ENCODE measurements at regions not wholly inside any gene's neighbourhood (a gene's known extent, or its start where the extent isn't known, plus 50 kb on each side); places are given as distances from the start of the nearest gene placed in this dataset.

DNA sequence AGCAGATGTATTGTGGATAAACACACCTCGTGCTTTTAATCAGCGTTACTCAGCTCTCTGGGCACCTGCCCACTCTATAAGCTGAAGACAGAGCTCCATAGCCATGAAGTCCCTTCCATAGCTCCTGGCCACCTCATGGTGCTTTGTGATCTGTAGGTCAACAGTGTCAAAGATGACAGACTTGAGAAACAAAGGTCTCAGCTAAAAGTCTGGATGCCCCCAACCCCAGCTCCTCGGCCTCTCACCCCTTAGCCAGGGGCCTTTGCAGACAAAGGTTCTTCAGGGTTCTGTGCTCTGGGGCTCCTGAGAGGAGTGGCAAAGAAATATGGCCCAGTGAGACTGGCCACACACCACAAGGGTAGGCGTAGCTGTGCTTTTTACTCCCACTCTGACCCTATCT is 168.6 kb downstream of the KLF13 start:
- no peak for TF ChIP-seq POLR2A (IDR thresholded peaks at IDR 0.05)
- TF ChIP-seq, protein P1, sequence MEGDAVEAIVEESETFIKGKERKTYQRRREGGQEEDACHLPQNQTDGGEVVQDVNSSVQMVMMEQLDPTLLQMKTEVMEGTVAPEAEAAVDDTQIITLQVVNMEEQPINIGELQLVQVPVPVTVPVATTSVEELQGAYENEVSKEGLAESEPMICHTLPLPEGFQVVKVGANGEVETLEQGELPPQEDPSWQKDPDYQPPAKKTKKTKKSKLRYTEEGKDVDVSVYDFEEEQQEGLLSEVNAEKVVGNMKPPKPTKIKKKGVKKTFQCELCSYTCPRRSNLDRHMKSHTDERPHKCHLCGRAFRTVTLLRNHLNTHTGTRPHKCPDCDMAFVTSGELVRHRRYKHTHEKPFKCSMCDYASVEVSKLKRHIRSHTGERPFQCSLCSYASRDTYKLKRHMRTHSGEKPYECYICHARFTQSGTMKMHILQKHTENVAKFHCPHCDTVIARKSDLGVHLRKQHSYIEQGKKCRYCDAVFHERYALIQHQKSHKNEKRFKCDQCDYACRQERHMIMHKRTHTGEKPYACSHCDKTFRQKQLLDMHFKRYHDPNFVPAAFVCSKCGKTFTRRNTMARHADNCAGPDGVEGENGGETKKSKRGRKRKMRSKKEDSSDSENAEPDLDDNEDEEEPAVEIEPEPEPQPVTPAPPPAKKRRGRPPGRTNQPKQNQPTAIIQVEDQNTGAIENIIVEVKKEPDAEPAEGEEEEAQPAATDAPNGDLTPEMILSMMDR (IDR thresholded peaks at IDR 0.05): no peak

All from thyroid gland (tissue), 4 donors.